ENCODE measurements at regions not wholly inside any gene's neighbourhood (a gene's known extent, or its start where the extent isn't known, plus 50 kb on each side); places are given as distances from the start of the nearest gene placed in this dataset.

DNA sequence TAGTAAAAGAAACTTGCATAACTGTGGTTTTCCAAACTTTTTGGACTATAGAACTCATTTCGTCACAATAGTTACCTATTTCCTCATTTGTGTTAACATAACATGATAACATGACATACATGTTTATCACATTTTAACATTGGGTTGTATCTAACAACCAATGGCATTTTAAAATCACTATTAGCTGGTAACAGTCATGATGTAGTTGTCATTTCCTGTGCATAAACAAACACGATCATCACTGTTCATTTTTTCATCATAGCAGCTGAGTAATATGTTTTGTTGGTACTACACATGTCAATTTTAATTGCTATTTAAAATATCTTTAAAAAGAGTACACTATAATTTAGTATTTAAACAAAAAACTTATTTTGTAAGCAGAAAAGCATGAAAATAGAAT lies 402.4 kb downstream of the SATB2 start:
- TF ChIP-seq ZBTB7A (IDR thresholded peaks at IDR 0.05; ENCODE audit: low read depth): no peak
- TF ChIP-seq TAF1 (IDR thresholded peaks at IDR 0.05; ENCODE audit: low read depth): no peak
- TF ChIP-seq CEBPB (IDR thresholded peaks at IDR 0.05): no peak
- no peak for TF ChIP-seq EP300 (IDR thresholded peaks at IDR 0.05; ENCODE audit: borderline replicate concordance)
- no peak for TF ChIP-seq FOXM1 (IDR thresholded peaks at IDR 0.05; ENCODE audit: borderline replicate concordance, low read depth)
- no peak for TF ChIP-seq MAX (IDR thresholded peaks at IDR 0.05)
- no peak for TF ChIP-seq TCF12 (IDR thresholded peaks at IDR 0.05; ENCODE audit: low read depth)
- no peak for TF ChIP-seq REST (IDR thresholded peaks at IDR 0.05; ENCODE audit: low read depth)
- no peak for TF ChIP-seq NFIC (IDR thresholded peaks at IDR 0.05)
- no peak for TF ChIP-seq RAD21 (IDR thresholded peaks at IDR 0.05; ENCODE audit: low read depth)
- no peak for TF ChIP-seq CREB1 (IDR thresholded peaks at IDR 0.05; ENCODE audit: low read depth)

Measured in Ishikawa (cell line).